GM18519 (cell line): ENCODE measurements at regions not wholly inside any gene's neighbourhood (a gene's known extent, or its start where the extent isn't known, plus 50 kb on each side); places are given as distances from the start of the nearest gene placed in this dataset.
"Not testable (repeated sequence)": the region's sequence is repeated elsewhere in the genome, so short reads cannot be mapped to it uniquely, and the experiment has no call there.

Experiments used
- ATAC-seq: cut with Tn5 transposase; IDR thresholded peaks from one replicate; pipeline ENCODE4 v1.9.1; 2021; ENCODE audit warnings: mild to moderate bottlenecking, moderate library complexity; ENCODE audit not compliant: unreplicated experiment, low FRiP score

DNA sequence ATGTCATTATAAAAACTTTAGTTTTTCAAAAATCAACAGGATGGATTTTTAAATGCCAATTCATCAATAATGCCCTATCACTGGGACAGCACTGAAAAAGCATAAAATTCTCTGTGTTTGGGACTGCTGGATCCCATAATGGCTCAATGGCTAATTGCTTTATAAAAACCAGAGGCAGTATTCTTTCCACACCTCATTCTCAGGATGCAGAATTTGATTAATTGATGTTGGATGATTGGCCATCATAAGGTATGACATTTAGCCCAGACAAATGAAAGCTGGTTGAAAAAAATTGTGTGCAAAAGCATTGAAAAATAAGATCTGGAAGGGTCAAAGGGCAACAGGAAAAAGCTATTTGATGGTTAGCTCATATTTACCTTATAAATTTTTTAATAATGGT is 362.2 kb upstream of the SNX7 start:
- no peak for ATAC-seq

DNA sequence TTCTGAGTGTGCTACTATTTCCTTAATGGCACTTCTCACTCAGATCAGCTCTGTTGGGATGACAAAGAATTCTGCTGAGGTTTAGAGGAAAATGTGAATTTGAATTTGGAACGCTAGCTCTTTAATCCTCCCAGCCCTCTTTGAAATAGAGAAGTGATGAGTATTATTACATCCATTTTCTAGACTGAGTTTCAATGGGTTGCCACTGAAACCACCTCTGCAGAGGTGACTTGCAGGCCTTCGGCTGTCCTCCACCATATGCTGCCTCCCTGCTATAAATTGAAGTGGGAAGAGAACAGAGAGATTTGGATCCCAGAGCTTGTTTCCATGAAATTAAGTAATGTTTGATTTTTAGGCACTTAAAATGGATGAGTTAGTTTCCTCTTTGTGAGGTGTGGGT is 363.2 kb upstream of the SNX7 start:
- no peak for ATAC-seq

DNA sequence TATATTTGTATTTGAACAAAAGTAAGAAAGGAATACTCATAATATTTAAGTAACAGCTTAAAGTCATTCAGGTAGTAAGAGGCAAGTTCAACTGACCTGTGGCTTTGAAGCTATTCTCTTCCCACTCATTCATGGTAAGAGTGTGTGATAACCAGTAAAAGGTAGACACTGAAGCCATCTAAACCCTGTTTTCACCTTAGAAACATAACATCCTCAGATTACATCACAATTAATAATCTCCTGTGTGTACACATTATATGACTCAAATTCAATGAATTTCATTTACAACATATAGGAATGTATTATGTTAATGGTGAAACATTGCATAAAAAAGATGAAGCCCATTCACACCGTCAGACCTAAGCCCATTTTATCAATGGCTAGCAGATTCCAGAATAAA is 364.8 kb upstream of the SNX7 start:
- ATAC-seq: no peak

DNA sequence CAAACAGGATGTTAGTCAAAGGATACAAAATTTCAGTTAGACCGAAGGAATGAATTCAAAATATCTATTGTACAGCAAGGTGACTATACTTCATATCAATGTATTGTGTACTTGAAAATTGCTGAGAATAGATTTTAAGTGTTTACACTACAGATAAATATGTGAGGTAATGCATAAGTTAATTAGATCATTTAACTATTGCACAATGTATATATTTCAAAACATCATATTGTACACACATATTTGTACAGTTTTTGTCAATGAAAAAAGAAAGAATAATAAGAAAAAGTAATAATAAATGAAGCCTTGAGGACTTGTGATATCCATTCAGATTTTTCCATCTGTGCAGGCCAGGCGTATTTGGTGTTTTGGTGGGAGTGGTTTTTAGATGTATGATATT is 367.4 kb upstream of the SNX7 start:
- no peak for ATAC-seq

DNA sequence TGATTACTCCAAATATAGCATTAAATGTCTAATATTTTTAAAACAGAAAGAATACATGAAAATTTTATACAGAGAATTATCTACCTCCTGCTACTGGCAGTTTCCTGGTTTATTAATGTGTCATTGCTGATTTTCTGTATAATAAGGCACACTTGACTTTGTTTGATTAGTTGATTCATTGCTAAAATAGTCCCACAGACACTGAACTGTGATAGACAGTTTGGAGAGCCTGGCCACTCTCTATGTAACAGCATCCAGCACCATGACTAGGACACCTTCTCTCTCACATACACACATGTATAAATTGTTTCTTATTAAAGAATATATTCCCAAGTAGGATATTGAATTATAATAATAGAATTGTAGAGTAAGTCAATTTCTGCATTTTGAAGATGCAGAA is 368.5 kb upstream of the SNX7 start:
- ATAC-seq: no peak

DNA sequence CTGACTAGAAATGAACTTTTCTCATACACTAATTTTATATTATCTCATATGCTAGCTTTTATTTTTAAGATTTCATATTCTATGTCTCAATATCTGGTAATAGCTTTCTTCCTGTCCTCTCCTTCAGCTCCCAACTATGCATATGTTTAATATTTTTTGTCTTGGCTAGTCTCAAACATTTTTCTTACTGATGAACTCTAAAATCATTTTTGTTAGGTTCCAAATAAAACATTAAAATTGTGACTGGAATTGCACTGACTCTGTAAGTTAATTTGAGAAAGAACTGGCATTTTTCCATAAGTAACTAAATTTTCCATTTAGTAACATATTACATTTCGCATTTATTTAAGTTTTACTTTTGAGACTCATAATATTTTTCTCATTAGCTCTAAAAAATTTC is 368.5 kb upstream of the DPYD start:
- no peak for ATAC-seq

DNA sequence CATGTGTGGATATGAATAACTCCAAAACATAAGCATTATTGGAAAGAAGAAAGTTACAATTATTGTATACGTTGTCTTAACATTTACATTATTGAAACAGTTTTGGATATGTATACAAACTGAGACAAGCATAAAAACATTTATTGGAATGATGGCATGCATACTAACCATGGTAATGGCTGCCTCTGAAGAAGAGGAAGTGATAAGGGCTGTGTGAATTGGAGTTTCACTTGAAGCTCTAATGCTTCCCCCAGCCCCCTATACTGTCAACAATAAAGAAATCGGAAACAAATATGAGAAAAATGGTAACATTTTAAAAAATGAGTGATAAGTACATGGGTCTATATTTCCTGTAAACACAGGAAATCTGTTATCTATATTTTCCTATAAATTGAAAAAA is 367.7 kb upstream of the DPYD start:
- no peak for ATAC-seq

DNA sequence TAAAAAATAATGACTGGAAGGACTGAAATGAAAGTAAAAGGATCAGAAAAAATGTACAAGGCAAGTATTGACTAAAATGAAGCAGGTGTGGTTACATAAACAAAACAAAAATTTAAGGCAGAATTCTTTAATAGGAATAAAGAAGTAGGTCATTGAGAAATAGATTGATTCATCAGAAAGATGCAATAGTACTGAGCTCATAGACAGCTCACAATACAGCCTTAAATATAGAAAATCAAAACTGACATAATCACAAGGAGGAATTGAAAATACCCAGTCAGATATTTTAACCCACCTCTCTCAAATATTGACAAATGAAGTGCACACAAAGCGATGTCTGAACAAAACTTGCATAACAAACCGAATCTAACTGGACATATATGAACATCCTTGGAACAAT is 366.8 kb upstream of the DPYD start:
- no peak for ATAC-seq

DNA sequence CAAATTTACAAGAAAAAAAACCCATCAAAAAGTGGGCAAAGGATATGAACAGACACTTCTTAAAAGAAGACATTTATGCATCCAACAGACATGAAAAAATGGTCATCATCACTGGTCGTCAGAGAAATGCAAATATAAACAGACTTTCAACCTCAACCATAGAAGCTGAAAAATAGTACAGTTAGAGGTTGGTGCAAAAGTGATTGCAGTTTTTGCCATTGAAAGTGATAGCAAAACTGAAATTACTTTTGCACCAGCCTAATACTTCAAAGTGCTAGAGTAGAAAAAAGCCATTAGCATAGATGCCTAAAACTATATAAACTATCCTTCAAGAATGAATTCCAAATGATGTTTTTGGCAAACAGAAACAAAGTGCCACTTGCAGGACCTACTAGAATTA is 365.8 kb upstream of the DPYD start:
- no peak for ATAC-seq

DNA sequence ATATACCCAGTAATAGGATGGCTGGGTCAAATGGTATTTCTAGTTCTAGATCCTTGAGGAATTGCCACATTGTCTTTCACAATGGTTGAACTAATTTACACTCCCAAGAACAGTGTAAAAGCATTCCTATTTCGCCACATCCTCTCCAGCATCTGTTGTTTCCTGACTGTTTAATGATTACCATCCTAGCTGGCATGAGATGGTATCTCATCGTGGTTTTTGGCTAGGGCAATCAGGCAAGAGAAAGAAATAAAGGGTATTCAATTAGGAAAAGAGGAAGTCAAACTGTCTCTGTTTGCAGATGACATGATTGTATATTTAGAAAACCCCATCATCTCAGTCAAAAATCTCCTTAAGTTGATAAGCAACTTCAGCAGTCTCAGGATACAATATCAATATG is 364.5 kb upstream of the DPYD start:
- ATAC-seq: not testable (repeated sequence)

DNA sequence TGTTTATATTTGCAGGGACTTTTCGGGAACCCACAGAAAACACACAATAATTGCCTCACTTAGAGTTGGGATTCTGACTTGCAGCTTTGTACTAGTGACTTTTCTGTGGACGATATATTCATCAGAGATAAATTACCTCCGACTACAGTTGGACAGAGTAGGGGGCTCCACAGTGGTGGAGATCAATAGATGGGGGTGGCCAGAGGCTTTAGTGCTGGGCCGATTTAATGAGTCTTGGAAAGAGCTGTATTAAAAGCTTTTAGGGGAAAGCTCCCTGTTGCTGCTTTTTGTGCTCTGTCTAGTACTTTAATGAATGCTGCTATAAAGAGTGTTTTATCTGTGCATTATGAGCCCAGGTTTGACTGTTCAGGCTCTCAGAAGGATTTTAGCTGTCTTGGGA is 359.2 kb upstream of the DPYD start:
- ATAC-seq: no peak

DNA sequence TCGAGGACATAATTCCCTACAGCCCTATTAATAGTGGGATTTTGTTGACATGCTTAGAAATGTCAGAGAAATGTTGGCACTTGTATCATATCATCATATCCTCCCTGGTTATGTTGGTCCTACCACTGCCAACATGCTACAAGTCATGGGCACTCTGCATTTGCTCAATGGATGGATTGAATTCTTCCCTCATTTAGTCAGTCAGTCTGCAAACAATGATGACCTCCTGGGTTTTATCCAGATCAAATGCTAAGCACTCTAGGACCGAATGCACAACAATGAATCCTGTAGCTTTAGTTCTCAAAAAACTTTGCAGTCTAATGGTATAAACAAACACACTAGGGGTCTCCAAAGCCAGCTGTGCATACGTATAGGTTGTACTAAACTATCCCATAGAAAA is 357.2 kb upstream of the DPYD start:
- ATAC-seq: no peak

DNA sequence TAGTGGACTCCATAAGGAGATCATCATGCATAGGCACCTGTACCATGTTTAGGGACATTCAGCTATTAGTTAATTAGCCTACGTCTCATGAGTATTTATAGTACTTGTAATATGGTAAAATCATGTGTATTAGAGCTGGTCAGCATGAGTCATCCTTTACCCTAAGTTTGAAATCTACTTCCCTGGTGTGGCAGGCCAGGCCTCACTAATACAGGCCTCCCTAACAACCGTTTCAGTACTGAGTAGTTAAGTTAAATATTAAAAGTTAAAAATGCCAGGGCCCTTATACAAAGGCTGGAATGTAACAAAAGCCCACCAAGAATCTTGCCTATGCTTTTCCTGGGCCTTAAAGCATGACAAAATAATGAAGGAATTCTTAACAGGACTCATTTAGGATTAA is 356.3 kb upstream of the DPYD start:
- ATAC-seq: no peak

DNA sequence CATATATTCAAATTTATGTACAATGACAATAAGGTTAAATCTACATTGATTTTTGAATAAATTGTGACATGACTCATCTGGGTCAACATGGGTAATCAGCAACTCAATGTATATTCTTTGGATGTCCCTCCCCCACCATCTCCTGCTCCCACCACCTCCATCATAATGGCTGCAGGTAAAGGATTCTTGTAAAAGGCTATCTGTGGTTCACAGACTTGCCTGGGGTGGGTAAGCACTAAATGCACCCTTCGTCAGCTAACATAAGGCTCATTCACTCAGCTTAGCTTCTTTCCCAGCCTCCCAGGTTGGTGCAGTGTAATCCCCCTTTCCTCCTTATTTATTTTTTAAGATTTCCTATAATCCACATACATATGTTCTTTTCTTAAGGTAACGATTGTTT is 355.7 kb upstream of the DPYD start:
- ATAC-seq: no peak

DNA sequence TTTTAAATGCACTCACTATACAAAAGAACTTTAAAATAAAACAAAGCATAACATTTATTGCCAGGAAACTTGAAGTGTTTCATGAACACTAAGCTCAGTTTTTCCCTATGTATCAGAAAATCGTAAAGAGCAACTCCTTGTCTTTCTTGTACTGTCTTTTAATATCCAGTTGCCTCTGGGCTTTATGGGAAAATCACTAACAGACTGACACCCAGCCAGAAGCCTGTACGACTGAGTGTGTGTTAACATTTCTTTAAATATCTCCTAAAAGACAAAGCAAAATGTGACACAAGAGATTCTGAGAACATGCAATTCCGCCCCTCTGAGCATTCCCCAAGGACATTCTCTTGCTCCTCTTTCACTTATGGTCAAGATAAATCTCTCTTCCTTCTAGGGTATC is 347.5 kb upstream of the DPYD start:
- ATAC-seq: no peak

DNA sequence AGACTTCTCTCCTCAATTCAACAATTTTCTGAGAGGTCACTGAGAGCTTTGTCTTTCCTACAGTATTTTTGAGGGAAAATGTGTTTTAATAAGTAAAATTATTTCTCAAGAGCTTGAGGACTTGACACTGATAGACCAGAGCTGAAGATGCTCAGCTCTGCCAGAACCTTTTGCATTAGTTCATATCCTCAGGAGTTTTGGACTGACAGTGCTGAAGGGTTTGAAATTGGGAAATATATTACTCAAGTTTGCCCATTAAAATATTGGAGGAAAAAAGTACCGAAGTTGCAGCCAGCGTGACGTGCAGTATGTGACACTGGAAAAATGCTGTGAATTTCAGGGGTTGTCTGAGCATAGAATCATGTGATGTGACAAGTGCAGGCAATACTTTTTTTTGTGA is 346.6 kb upstream of the DPYD start:
- ATAC-seq: no peak

DNA sequence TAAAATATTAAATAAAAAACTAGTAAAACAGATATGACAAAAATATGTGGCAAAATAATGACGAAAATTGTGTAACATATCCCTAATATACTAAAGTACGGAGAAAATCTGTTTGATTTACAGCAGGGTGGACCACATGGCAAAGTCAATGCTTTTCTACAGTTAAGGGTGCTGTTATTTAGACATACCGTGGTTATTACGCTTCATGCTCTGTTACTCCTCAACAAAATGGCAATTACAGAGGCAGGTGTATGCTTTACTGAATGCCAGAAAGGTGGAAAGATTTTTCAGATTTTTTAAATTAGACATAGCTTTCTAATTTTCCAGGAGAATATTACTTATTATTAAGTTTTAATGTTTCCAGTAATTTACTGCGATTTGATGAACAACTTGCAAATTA is 343.9 kb upstream of the DPYD start:
- no peak for ATAC-seq

DNA sequence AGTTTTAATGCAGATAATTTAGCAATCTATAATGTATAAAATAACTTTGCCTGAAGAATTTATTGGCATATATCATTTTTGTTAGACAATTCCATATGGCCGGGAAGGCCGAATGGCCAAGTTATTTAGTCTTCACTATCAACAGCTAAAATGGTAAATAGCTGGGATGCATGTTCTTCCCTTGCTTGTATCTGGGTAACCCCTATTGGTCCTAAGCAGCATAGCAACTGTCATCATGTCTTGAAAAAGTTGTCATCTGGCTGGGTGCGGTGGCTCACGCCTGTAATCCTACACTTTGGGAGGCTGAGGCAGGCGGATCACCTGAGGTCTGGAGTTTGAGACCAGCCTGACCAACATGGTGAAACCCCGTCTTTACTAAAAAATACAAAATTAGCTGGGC is 340.0 kb upstream of the DPYD start:
- ATAC-seq: no peak

DNA sequence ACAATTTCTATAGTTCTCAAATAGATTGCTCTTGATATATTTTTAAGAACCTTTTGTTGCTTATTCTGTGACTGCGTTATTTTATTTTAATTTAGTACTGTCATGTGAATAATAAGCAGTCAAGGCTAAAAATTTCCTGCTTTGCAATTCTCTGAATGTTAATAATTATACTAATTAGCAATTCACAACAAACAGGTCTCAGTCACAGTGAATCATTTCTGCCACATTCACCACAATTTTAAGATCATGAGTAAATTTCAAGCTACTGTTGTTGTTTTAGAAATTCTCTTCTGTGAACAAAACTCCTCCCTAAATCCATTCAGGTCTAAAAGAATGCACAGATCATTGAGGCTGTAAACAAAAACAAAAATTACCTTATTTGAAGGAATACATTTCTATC is 339.6 kb upstream of the DPYD start:
- no peak for ATAC-seq

DNA sequence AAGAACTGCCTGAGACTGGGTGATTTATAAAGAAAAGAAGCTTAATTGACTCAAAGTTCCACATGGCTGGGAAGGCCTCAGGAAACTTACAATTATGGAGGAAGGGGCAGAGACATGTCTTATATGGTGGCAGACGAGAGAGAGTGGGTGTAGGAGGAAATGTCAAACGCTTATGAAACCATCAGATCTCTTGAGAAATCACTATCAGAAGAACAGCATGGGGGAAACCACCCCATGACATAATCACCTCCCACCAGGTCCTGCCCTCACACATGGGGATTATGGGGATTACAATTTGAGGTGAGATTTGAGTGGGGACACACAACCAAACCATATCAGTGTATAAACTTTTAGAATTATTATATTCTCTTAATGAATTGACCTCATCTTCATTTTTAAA is 335.9 kb upstream of the DPYD start:
- ATAC-seq: no peak

DNA sequence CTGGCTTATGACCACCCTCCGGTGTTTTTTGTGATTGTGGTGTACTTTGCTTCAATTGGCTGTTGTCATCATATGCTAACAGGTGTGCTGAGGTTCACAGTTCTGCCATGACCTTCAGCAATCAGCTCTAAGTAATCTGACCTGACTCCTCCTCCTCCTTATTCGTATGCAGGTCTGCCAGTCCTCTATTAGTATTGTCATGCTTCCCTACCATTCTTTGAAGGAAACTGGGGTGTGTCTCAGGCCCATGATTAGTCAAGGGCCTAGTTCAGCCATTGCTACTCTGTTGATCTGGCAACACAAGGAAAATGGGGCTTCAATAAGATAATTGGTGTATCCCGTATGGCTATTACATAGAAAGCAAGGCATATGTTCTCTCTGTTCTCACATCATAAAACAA is 332.3 kb upstream of the DPYD start:
- no peak for ATAC-seq

DNA sequence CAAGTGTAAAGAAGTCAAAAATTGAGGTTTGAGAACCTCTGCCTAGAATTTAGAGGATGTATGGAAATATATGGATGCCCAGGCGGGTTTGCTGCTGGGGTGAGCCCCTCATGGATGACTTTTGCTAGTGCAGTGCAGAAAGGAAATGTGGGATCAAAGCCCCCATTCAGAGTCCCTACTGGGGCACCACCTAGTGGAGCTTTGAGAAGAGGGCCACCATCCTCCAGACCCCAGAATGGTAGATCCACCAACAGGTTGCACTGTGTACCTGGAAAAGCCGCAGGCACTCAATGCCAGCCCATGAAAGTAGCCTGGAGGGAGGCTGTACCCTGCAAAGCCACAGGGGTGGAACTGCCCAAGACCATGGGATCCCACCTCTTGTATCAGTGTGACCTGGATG is 330.7 kb upstream of the DPYD start:
- ATAC-seq: no peak

DNA sequence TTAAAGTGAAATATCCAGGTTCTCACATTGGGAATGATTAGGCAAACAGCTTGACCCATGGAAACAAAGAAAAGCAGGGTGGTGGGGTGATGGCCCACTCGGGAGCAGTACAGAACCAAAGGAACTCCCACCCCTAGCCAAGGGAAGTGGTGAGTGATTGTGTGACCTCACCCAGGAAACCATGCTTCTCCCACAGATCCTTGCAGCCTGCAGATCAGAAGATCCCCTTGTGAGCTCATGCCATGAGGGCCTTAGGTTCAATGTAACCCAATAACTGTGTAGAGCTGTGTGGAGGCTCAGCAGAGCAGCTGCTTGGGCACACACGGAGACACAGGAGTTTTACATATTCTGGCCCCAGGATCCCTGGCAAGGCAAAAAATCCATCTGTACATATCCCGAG is 311.8 kb upstream of the DPYD start:
- ATAC-seq: no peak

DNA sequence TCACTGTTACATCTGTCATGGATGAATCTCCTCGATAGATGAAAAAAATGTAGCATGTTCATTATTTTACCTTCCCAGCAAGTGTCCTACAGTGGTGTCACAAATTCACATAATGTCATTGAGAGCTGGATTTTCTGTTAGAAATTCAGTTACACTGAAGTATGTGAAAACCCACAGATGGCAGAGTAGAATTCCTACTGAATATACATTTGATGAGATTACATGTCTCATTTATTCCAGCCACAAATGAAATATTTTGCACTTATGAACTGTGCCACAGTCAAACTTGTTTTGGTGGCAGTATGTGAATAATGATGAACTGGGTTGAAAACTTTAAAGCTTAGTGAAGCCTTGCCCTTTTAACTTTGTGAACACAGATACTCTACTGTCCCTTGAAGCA is 301.9 kb upstream of the DPYD start:
- no peak for ATAC-seq
